HG03460 (cell line): ENCODE measurements at regions not wholly inside any gene's neighbourhood (a gene's known extent, or its start where the extent isn't known, plus 50 kb on each side); places are given as distances from the start of the nearest gene placed in this dataset.

Experiments
- ATAC-seq: cut with Tn5 transposase; IDR thresholded peaks from one replicate; pipeline ENCODE4 v1.9.1; 2021; ENCODE audit not compliant: unreplicated experiment

- ATAC-seq, result no peak
Measured at GRCh38 chr9:104009826-104010225, 84.3 kb upstream of the SMC2 start.

GRCh38 chr9:104022083-104022482, 72.0 kb upstream of the SMC2 start:
- no peak for ATAC-seq

GRCh38 chr9:104025104-104025503, 69.0 kb upstream of the SMC2 start:
- no peak for ATAC-seq

- no peak for ATAC-seq
Measured at GRCh38 chr9:104025945-104026344, 68.2 kb upstream of the SMC2 start.

GRCh38 chr9:104027295-104027694, 66.8 kb upstream of the SMC2 start:
- peak; percentile 49 for ATAC-seq

GRCh38 chr9:104028827-104029226, 65.3 kb upstream of the SMC2 start:
- no peak for ATAC-seq
